ENCODE measurements at regions not wholly inside any gene's neighbourhood (a gene's known extent, or its start where the extent isn't known, plus 50 kb on each side); places are given as distances from the start of the nearest gene placed in this dataset.

- Histone ChIP-seq H3K27me3 (ENCODE audit: control insufficient read depth in 2 of 2, insufficient read depth in 2 of 2, low read length in 2 of 2) (no peaks in the 10 kb centered on the region), H3K4me2 (ENCODE audit: insufficient read depth, low read length) (no peak overlapping the region), H3K9me3 (replicated peaks; ENCODE audit: control insufficient read depth, insufficient read depth, low read length) (peaks cover 6% of the 10 kb centered on the region), H2AFZ (ENCODE audit: low read depth, low read length) (no peak overlapping the region), H3K4me1 (ENCODE audit: control insufficient read depth, extremely low read depth, insufficient read depth, low read length) (no peaks in the 10 kb centered on the region), H3K79me2 (ENCODE audit: control insufficient read depth, insufficient read depth, low read length) (no peaks in the 10 kb centered on the region), H3K4me3 (replicated peaks in 1 of 3; ENCODE audit: insufficient read depth in 1 of 3, low read depth in 1 of 3, low read length in 3 of 3) (no peak overlapping the region), H3K27ac (ENCODE audit: insufficient read depth, low read depth, low read length) (no peak overlapping the region), H4K20me1 (replicated peaks; ENCODE audit: control insufficient read depth, extremely low read depth, insufficient read depth, low read length) (no peaks in the 10 kb centered on the region), H3K9me1 (replicated peaks; ENCODE audit: control insufficient read depth, extremely low read depth, insufficient read depth, low read length) (no peaks in the 10 kb centered on the region), H3K9ac (replicated peaks; ENCODE audit: extremely low read depth, insufficient read depth, low read length) (no peak overlapping the region), H3K36me3 (ENCODE audit: control insufficient read depth in 2 of 2, extremely low read depth in 1 of 2, insufficient read depth in 2 of 2, low read length in 2 of 2) (no peaks in the 10 kb centered on the region)
- FAIRE-seq = no peak
- no TSS peak for BruUV-seq (replicated peaks)
- POLR2A ChIA-PET = no interaction called here
- intact Hi-C loops (cut with micrococcal nuclease) = no loop called here
- CTCF ChIA-PET = no interaction called here
- no peak for DNase-seq (ENCODE audit: low read depth, low spot score)
- dilution Hi-C loops (cut with MboI; ENCODE audit: extremely low pct_ligation_motif_present, low sequenced_read_pairs) = no loop called here
- TF ChIP-seq EZH2 (IDR thresholded peaks at IDR 0.05; ENCODE audit: borderline replicate concordance, low read depth, low read length, severe bottlenecking) (no peak), POLR2A (IDR thresholded peaks at IDR 0.05; ENCODE audit: low read depth, low read length) (no peak), GATA2 (IDR thresholded peaks at IDR 0.05; ENCODE audit: insufficient read depth, insufficient read length, low read depth, low read length) (no peak), MYC (IDR thresholded peaks at IDR 0.05; ENCODE audit: low read depth, low read length) (no peak)
These were observed 195.4 kb upstream of the HDAC4 start for GRCh38 chr2:239596253-239596652.

GRCh38 chr2:239595726-239596125 is 194.9 kb upstream of the HDAC4 start:
- ChIA-PET POLR2A (no interaction called here), CTCF (no interaction called here)
- Histone ChIP-seq H3K9me1 (replicated peaks; ENCODE audit: control insufficient read depth, extremely low read depth, insufficient read depth, low read length) (no peaks in the 10 kb centered on the region), H3K4me2 (ENCODE audit: insufficient read depth, low read length) (no peak overlapping the region), H4K20me1 (replicated peaks; ENCODE audit: control insufficient read depth, extremely low read depth, insufficient read depth, low read length) (no peaks in the 10 kb centered on the region), H3K9me3 (replicated peaks; ENCODE audit: control insufficient read depth, insufficient read depth, low read length) (peaks cover 6% of the 10 kb centered on the region), H3K36me3 (ENCODE audit: control insufficient read depth in 2 of 2, extremely low read depth in 1 of 2, insufficient read depth in 2 of 2, low read length in 2 of 2) (no peaks in the 10 kb centered on the region), H3K4me1 (ENCODE audit: control insufficient read depth, extremely low read depth, insufficient read depth, low read length) (no peaks in the 10 kb centered on the region), H3K4me3 (replicated peaks in 1 of 3; ENCODE audit: insufficient read depth in 1 of 3, low read depth in 1 of 3, low read length in 3 of 3) (no peak overlapping the region), H2AFZ (ENCODE audit: low read depth, low read length) (no peak overlapping the region), H3K27me3 (ENCODE audit: control insufficient read depth in 2 of 2, insufficient read depth in 2 of 2, low read length in 2 of 2) (no peaks in the 10 kb centered on the region), H3K9ac (replicated peaks; ENCODE audit: extremely low read depth, insufficient read depth, low read length) (no peak overlapping the region), H3K27ac (ENCODE audit: insufficient read depth, low read depth, low read length) (no peak overlapping the region), H3K79me2 (ENCODE audit: control insufficient read depth, insufficient read depth, low read length) (no peaks in the 10 kb centered on the region)
- intact Hi-C loops (cut with micrococcal nuclease) (no loop called here), dilution Hi-C loops (cut with MboI; ENCODE audit: extremely low pct_ligation_motif_present, low sequenced_read_pairs) (no loop called here)
- FAIRE-seq (no peak), DNase-seq (ENCODE audit: low read depth, low spot score) (no peak)
- no TSS peak for BruUV-seq (replicated peaks)
- TF ChIP-seq MAX (IDR thresholded peaks at IDR 0.05; ENCODE audit: insufficient read depth, insufficient read length) = no peak
